ENCODE measurements at regions not wholly inside any gene's neighbourhood (a gene's known extent, or its start where the extent isn't known, plus 50 kb on each side); places are given as distances from the start of the nearest gene placed in this dataset.

- intact Hi-C loops (cut with DNase I): no loop called here
- FAIRE-seq (no peak), DNase-seq (no peak), ATAC-seq (no peak)
- Histone ChIP-seq H3K36me3 (no peaks in the 10 kb centered on the region), H3K27ac (no peak overlapping the region), H3K4me1 (no peaks in the 10 kb centered on the region), H3K27me3 (no peaks in the 10 kb centered on the region), H3K4me3 (no peak overlapping the region), H3K9me3 (no peaks in the 10 kb centered on the region)
- TF ChIP-seq CTCF (IDR thresholded peaks at IDR 0.05): no peak
- WGBS, 2 donors: 92% methylated on average over 11 of the region's 11 CpGs
Observed at GRCh38 chr1:164356511-164356910, 202.5 kb upstream of the PBX1 start.

- no peak for ATAC-seq
- 79 to 96% methylated on average over 1 of the region's 1 CpG for WGBS, 2 donors
- intact Hi-C loops (cut with DNase I): no loop called here
- Histone ChIP-seq H3K4me1 (no peaks in the 10 kb centered on the region), H3K36me3 (no peaks in the 10 kb centered on the region), H3K27ac (no peak overlapping the region), H3K4me3 (no peak overlapping the region), H3K9me3 (no peaks in the 10 kb centered on the region), H3K27me3 (no peaks in the 10 kb centered on the region)
- no peak for DNase-seq
- no peak for FAIRE-seq
- no peak for TF ChIP-seq CTCF (IDR thresholded peaks at IDR 0.05)
Observed at GRCh38 chr1:164360265-164360664, 198.7 kb upstream of the PBX1 start.

GRCh38 chr1:164361927-164362326, 197.1 kb upstream of the PBX1 start:
- intact Hi-C loops (cut with DNase I): no loop called here
- no peaks in the 10 kb centered on the region for H3K4me1 ChIP-seq
- no peak for TF ChIP-seq CTCF (IDR thresholded peaks at IDR 0.05)
- ATAC-seq: no peak
- H3K9me3 ChIP-seq: no peaks in the 10 kb centered on the region
- H3K27ac ChIP-seq: no peak overlapping the region
- no peak for DNase-seq
- no peaks in the 10 kb centered on the region for H3K36me3 ChIP-seq
- 71 to 75% methylated on average over 2 of the region's 2 CpGs for WGBS, 2 donors
- no peaks in the 10 kb centered on the region for H3K27me3 ChIP-seq
- H3K4me3 ChIP-seq: no peak overlapping the region
- FAIRE-seq: no peak

- DNase-seq (no peak), FAIRE-seq (no peak), ATAC-seq (no peak)
- intact Hi-C loops (cut with DNase I): no loop called here
- Histone ChIP-seq H3K36me3 (no peaks in the 10 kb centered on the region), H3K9me3 (no peaks in the 10 kb centered on the region), H3K4me3 (no peak overlapping the region), H3K27me3 (no peaks in the 10 kb centered on the region), H3K4me1 (no peaks in the 10 kb centered on the region), H3K27ac (no peak overlapping the region)
- TF ChIP-seq CTCF (IDR thresholded peaks at IDR 0.05): no peak
- WGBS, 2 donors: 59 to 71% methylated on average over 1 of the region's 1 CpG
Observed at GRCh38 chr1:164363980-164364379, 195.0 kb upstream of the PBX1 start.

- FAIRE-seq (no peak), DNase-seq (no peak), ATAC-seq (no peak)
- Histone ChIP-seq H3K27ac (no peak overlapping the region), H3K4me1 (no peaks in the 10 kb centered on the region), H3K4me3 (no peak overlapping the region), H3K36me3 (no peaks in the 10 kb centered on the region), H3K9me3 (no peaks in the 10 kb centered on the region), H3K27me3 (no peaks in the 10 kb centered on the region)
- intact Hi-C loops (cut with DNase I): no loop called here
- 74 to 81% methylated on average over 1 of the region's 1 CpG for WGBS, 2 donors
- no peak for TF ChIP-seq CTCF (IDR thresholded peaks at IDR 0.05)
Observed at GRCh38 chr1:164366014-164366413, 193.0 kb upstream of the PBX1 start.
